GM12878 (cell line): ENCODE measurements at regions not wholly inside any gene's neighbourhood (a gene's known extent, or its start where the extent isn't known, plus 50 kb on each side); places are given as distances from the start of the nearest gene placed in this dataset.

ENCODE experiments used
- ATAC-seq: fragments of 200-7000 bp; cut with Tn5 transposase; 3 replicates; pipeline ENCODE4 v1.9.1; 2020; ENCODE audit warnings: mild to moderate bottlenecking, moderate library complexity
- BruUV-seq: library from RNA; stranded (reverse); fragments of 400-500 nt; replicated peaks from 2 replicates; lab custom pipeline; 2021; lab: Mats Ljungman, UMichigan
- CTCF ChIA-PET: fragments of 300-600 bp; sonication (Branson Sonifier 250); formaldehyde crosslinking; extraction: SDS; loops from one replicate; lab custom pipeline; 2021; ENCODE audit warnings: inconsistent platforms; lab: Yijun Ruan, JAX
- POLR2A ChIA-PET: fragments of 350-600 bp; formaldehyde crosslinking; extraction: SDS; loops from one replicate; lab custom pipeline; 2021; ENCODE audit warnings: inconsistent platforms; lab: Charles Lee
- RAD21 ChIA-PET: fragments of 300-600 bp; sonication (Branson Sonifier 250); formaldehyde crosslinking; loops from one replicate; lab custom pipeline; 2023; ENCODE audit warnings: antibody characterized with exemption; ENCODE audit not compliant: unreplicated experiment; lab: Charles Lee
- SMC1A ChIA-PET: fragments of 300-600 bp; sonication (Branson Sonifier 250); formaldehyde crosslinking; loops from one replicate; lab custom pipeline; 2023; ENCODE audit not compliant: unreplicated experiment, uncharacterized antibody; lab: Charles Lee
- DNase-seq: peaks from one replicate; pipeline ENCODE4 v3.0.0-alpha.2; 2011; ENCODE audit warnings: low read depth, low spot score
- FAIRE-seq: peaks from 3 replicates; lab custom pipeline; 2011; peaks lifted over from hg19 to GRCh38; lab: Jason Lieb, UNC
- H2AFZ ChIP-seq: 2 replicates; pipeline ENCODE4 v1.6.0; 2011; ENCODE audit warnings: low read depth, low read length, control low read depth; ENCODE audit not compliant: control insufficient read depth
- H3K27ac ChIP-seq: 2 replicates; pipeline ENCODE4 v1.5.1; 2011; ENCODE audit warnings: control low read depth; ENCODE audit not compliant: control insufficient read depth, insufficient read depth
- H3K27me3 ChIP-seq, 2 experiments: replicated peaks in 1 of 2; 2 replicates each; pipeline versions ENCODE4 v1.6.0 to v1.6.1; 2011; ENCODE audit warnings: low read length in 1 of 2; ENCODE audit not compliant: control insufficient read depth in 2 of 2, insufficient read depth in 2 of 2
- H3K36me3 ChIP-seq, 2 experiments: 2 replicates each; pipeline ENCODE4 v1.5.1; 2011; ENCODE audit warnings: low read length in 1 of 2; ENCODE audit not compliant: control insufficient read depth in 2 of 2, insufficient read depth in 2 of 2
- H3K4me1 ChIP-seq: 2 replicates; pipeline ENCODE4 v1.6.1; 2011; ENCODE audit warnings: mild to moderate bottlenecking, low read length, moderate library complexity, mixed read lengths; ENCODE audit not compliant: control insufficient read depth, insufficient read depth
- H3K4me2 ChIP-seq: 2 replicates; pipeline ENCODE4 v1.6.0; 2011; ENCODE audit warnings: control low read depth; ENCODE audit not compliant: control insufficient read depth, insufficient read depth
- H3K4me3 ChIP-seq: fragments of 200-600 bp; sonication (generic); 2 replicates; pipeline ENCODE4 v1.5.1; 2016
- H3K79me2 ChIP-seq: 2 replicates; pipeline ENCODE4 v1.6.0; 2011; ENCODE audit warnings: low read length; ENCODE audit not compliant: control insufficient read depth, insufficient read depth
- H3K9ac ChIP-seq: 2 replicates; pipeline ENCODE4 v1.8.0; 2011; ENCODE audit warnings: low read length, control low read depth, mixed read lengths; ENCODE audit not compliant: control insufficient read depth, insufficient read depth
- H3K9me3 ChIP-seq: replicated peaks from 3 replicates; pipeline ENCODE4 v1.5.1; 2011; ENCODE audit warnings: mild to moderate bottlenecking, low read length; ENCODE audit not compliant: control insufficient read depth, insufficient read depth
- H4K20me1 ChIP-seq: 2 replicates; pipeline ENCODE4 v1.6.0; 2011; ENCODE audit not compliant: control insufficient read depth, insufficient read depth
- ASH2L ChIP-seq: fragments of 300-600, 200-600 bp; sonication (generic); IDR thresholded peaks from 2 replicates; pipeline ENCODE4 v1.6.1; 2017; ENCODE audit warnings: low read depth, mild to moderate bottlenecking, borderline replicate concordance
- ATF3 ChIP-seq: IDR thresholded peaks from 2 replicates; pipeline ENCODE4 v1.6.1; 2011; ENCODE audit warnings: low read depth, mild to moderate bottlenecking, low read length, moderate library complexity, borderline replicate concordance; ENCODE audit errors: extremely low read depth
- BMI1 ChIP-seq: fragments of 450-650 bp; IDR thresholded peaks from 2 replicates; pipeline ENCODE4 v1.6.1; 2016; ENCODE audit warnings: mild to moderate bottlenecking, moderate library complexity, borderline replicate concordance
- CBFB ChIP-seq: IDR thresholded peaks from 2 replicates; pipeline ENCODE4 v1.6.1; 2016; ENCODE audit warnings: antibody characterized with exemption, low read depth
- CBX3 ChIP-seq: fragments of 200-600 bp; sonication (generic); IDR thresholded peaks from 2 replicates; pipeline ENCODE4 v1.6.1; 2016; ENCODE audit warnings: low read depth, borderline replicate concordance
- CHD4 ChIP-seq: fragments of 200-600 bp; sonication (generic); IDR thresholded peaks from 2 replicates; pipeline ENCODE4 v1.6.1; 2016; ENCODE audit warnings: mild to moderate bottlenecking
- E2F4 ChIP-seq: IDR thresholded peaks from 2 replicates; pipeline ENCODE4 v1.6.1; 2012; ENCODE audit warnings: low read depth, low read length, improper control_type of control experiment
- E4F1 ChIP-seq: fragments of 450-650 bp; IDR thresholded peaks from 2 replicates; pipeline ENCODE4 v1.6.1; 2018; ENCODE audit warnings: borderline replicate concordance, mild to moderate bottlenecking; ENCODE audit not compliant: partially characterized antibody
- EGR1 ChIP-seq, 2 experiments: IDR thresholded peaks; 1 replicate in 1 of 2; 2 replicates in 1 of 2; pipeline ENCODE4 v1.6.1; 2011 to 2012; ENCODE audit warnings: low read depth in 2 of 2, low read length in 2 of 2, borderline replicate concordance in 1 of 2, mild to moderate bottlenecking in 1 of 2, moderate library complexity in 1 of 2
- ESRRA ChIP-seq: IDR thresholded peaks from 2 replicates; pipeline ENCODE4 v1.6.1; 2012; ENCODE audit warnings: mild to moderate bottlenecking, low read length, improper control_type of control experiment
- FOXK2 ChIP-seq: fragments of 450-650 bp; IDR thresholded peaks from 2 replicates; pipeline ENCODE4 v1.6.1; 2017; ENCODE audit warnings: mild to moderate bottlenecking, moderate library complexity
- GATAD2B ChIP-seq: fragments of 450-650 bp; conservative IDR thresholded peaks from 2 replicates; pipeline ENCODE4 v1.6.1; 2017; ENCODE audit warnings: low read depth, mild to moderate bottlenecking, moderate library complexity
- MTA3 ChIP-seq: IDR thresholded peaks from 2 replicates; pipeline ENCODE4 v1.6.1; 2012; ENCODE audit warnings: low read length, inconsistent platforms, borderline replicate concordance
- PKNOX1 ChIP-seq: fragments of 450-650 bp; IDR thresholded peaks from 2 replicates; pipeline ENCODE4 v1.6.1; 2016; ENCODE audit warnings: mild to moderate bottlenecking
- SPI1 ChIP-seq: IDR thresholded peaks from 2 replicates; pipeline ENCODE4 v1.6.1; 2011; ENCODE audit warnings: low read depth, mild to moderate bottlenecking, low read length, moderate library complexity, borderline replicate concordance; ENCODE audit not compliant: insufficient read depth
- USF1 ChIP-seq: IDR thresholded peaks from 2 replicates; pipeline ENCODE4 v1.6.1; 2011; ENCODE audit warnings: borderline replicate concordance, low read depth, mild to moderate bottlenecking, moderate library complexity, mixed read lengths, low read length; ENCODE audit not compliant: insufficient read depth; ENCODE audit errors: extremely low read length
- USF2 ChIP-seq: IDR thresholded peaks from 2 replicates; pipeline ENCODE4 v1.6.1; 2011; ENCODE audit warnings: low read depth, low read length, improper control_type of control experiment, borderline replicate concordance
- WGBS: methylation state at CpG from one replicate; pipeline ENCODE4 v1.1.6; 2016; ENCODE audit warnings: low lambda C conversion rate; ENCODE audit not compliant: insufficient replicate concordance, insufficient coverage; ENCODE audit errors: missing lambda C conversion rate; 5-methylcytosine and 5-hydroxymethylcytosine counted together
- in situ Hi-C: fragments of 300-500 bp; cut with MboI; formaldehyde crosslinking; loops from 9 replicates; pipeline ENCODE4 v1.14.3; 2018; ENCODE audit warnings: mixed read lengths
- intact Hi-C: fragments of 100-400 bp; cut with micrococcal nuclease; formaldehyde crosslinking; loops from one replicate; pipeline ENCODE4 v1.14.2; 2022; ENCODE audit not compliant: unreplicated experiment

- no peak overlapping the region for H2AFZ ChIP-seq
- in situ Hi-C loops, result no loop called here
- ChIA-PET POLR2A (no interaction called here), SMC1A (no interaction called here), RAD21 (no interaction called here), CTCF (no interaction called here)
- FAIRE-seq (no peak), ATAC-seq (no peak), DNase-seq (no peak)
- H3K4me1 ChIP-seq, result no peaks in the 10 kb centered on the region
- no peaks in the 10 kb centered on the region for H3K79me2 ChIP-seq
- no TSS peak for BruUV-seq
- no peaks in the 10 kb centered on the region; a peak in 1 of 4 replicates for H3K27me3 ChIP-seq
- 0% methylated on average over 1 of the region's 1 CpG for WGBS
- H3K36me3 ChIP-seq, result no peaks in the 10 kb centered on the region
- H3K9ac ChIP-seq, result no peak overlapping the region
- no peak overlapping the region for H3K4me3 ChIP-seq
- no peaks in the 10 kb centered on the region for H4K20me1 ChIP-seq
- no peak overlapping the region for H3K4me2 ChIP-seq
- H3K27ac ChIP-seq, result no peak overlapping the region
- intact Hi-C loops, result no loop called here
- H3K9me3 ChIP-seq, result no peaks in the 10 kb centered on the region
- TF ChIP-seq FOXK2, result no peak
- TF ChIP-seq E2F4, result no peak
- TF ChIP-seq USF2, result no peak
- TF ChIP-seq BMI1, result no peak
- no peak for TF ChIP-seq CHD4
- no peak for TF ChIP-seq USF1
- TF ChIP-seq GATAD2B, result no peak
- no peak for TF ChIP-seq ATF3
- no peak for TF ChIP-seq CBFB
- TF ChIP-seq ESRRA, result no peak
- TF ChIP-seq PKNOX1, result no peak
- TF ChIP-seq SPI1, result no peak
- TF ChIP-seq CBX3, result no peak
- no peak for TF ChIP-seq MTA3
- TF ChIP-seq E4F1, result no peak
- TF ChIP-seq ASH2L, result no peak
- no peak for TF ChIP-seq EGR1 (IDR thresholded peaks at IDR 0.05; ENCODE audit: borderline replicate concordance in 1 of 2, low read depth in 2 of 2, low read length in 2 of 2)
These were observed 540.8 kb upstream of the SPHKAP start for GRCh38 chr2:228722311-228722710.
